Heart right ventricle (tissue), 16 donors: ENCODE measurements at regions not wholly inside any gene's neighbourhood (a gene's known extent, or its start where the extent isn't known, plus 50 kb on each side); places are given as distances from the start of the nearest gene placed in this dataset.

Source experiments
- ATAC-seq, 8 donors: fragments of 200-7000 bp; cut with Tn5 transposase; one replicate each; pipeline ENCODE4 v1.9.1; 2020; ENCODE audit warnings: mild to moderate bottlenecking in 8 of 8, moderate library complexity in 8 of 8, moderate number of reproducible peaks in 1 of 8
- DNase-seq, 2 donors: peaks; one replicate each; pipeline ENCODE4 v3.0.0-alpha.2; 2020
- H3K27ac ChIP-seq, 10 donors: fragments of 200-600 bp; sonication (generic) in 2 of 10; one replicate each; pipeline versions ENCODE4 v1.5.0 to v1.8.0; 2020 to 2022; ENCODE audit warnings: mild to moderate bottlenecking in 3 of 10
- H3K27me3 ChIP-seq, 7 donors: fragments of 200-600 bp; one replicate each; pipeline ENCODE4 v1.8.0; 2021 to 2022; ENCODE audit warnings: mild to moderate bottlenecking in 2 of 7
- H3K36me3 ChIP-seq, 9 donors: fragments of 200-600 bp; sonication (generic) in 1 of 9; one replicate each; pipeline versions ENCODE4 v1.5.0 to v1.8.0; 2020 to 2022; ENCODE audit warnings: mild to moderate bottlenecking in 2 of 9
- H3K4me1 ChIP-seq, 9 donors: fragments of 200-600 bp; sonication (generic) in 1 of 9; one replicate each; pipeline versions ENCODE4 v1.5.0 to v1.8.0; 2020 to 2022; ENCODE audit warnings: mild to moderate bottlenecking in 4 of 9
- H3K4me3 ChIP-seq, 10 donors: fragments of 200-600 bp; sonication (generic) in 2 of 10; one replicate each; pipeline versions ENCODE4 v1.5.0 to v1.8.0; 2020 to 2022; ENCODE audit warnings: mild to moderate bottlenecking in 7 of 10, moderate library complexity in 2 of 10
- H3K9me3 ChIP-seq, 11 donors: fragments of 200-600 bp in 10 of 11; sonication (generic) in 2 of 11; one replicate each; pipeline versions ENCODE4 v1.5.0 to v1.8.0; 2013 to 2022; ENCODE audit warnings: mild to moderate bottlenecking in 2 of 11, control low read depth in 1 of 11, moderate library complexity in 1 of 11
- CTCF ChIP-seq, 9 donors: fragments of 200-600 bp; sonication (generic) in 2 of 9; IDR thresholded peaks; one replicate each; pipeline versions ENCODE4 v1.5.0 to v1.8.0; 2021 to 2022; ENCODE audit warnings: antibody characterized with exemption in 9 of 9, mild to moderate bottlenecking in 5 of 9, moderate library complexity in 1 of 9
- WGBS, 2 donors: extraction: QIAGEN DNeasy Blood & Tissue Kit; methylation state at CpG; one replicate each; pipeline ENCODE4 v1.1.7; 2013; ENCODE audit warnings: inconsistent platforms in 1 of 2; 5-methylcytosine and 5-hydroxymethylcytosine counted together
- intact Hi-C, 10 donors: fragments of 100-400 bp; cut with DNase I; formaldehyde crosslinking; loops; one replicate each; pipeline versions ENCODE4 v1.11.1 to v1.14.2; 2022
- donor health status: Arrhythmogenic right ventricular cardiomyopathy.
- donor health status: ischemic (EF 13 %, LVEDD 7.1; RV severe dilation, severe dysfunction).
- donor health status: healthy with polysubstance abuse.
- donor health status: DM: no; HTN: yes; CAD: no.
- donor health status: DM: no; HTN: no; CAD: no.
- donor health status: ischemic (EF 25% LVEDD 6.9; RV normal size, moderate dysfunction).
- donor health status: ischemic (EF 25% LVEDD 5.7; RV mildly dilated, moderate dysfunction).
- donor health status: healthy.
- donor health status: DM: yes; HTN: yes; CAD: no.
- donor health status: Ischemic cardiomyopathy.
- donor health status: ischemic (EF 35%, LVEDD 5.7; RV mildly dilated, moderate dysfunction).
- donor health status: nonischemic (EF 11% LVEDD 7.7; RV severe dilation, severe dysfunction).
- donor health status: DM: yes; HTN: yes; CAD: no.
- donor health status: PGD.
- donor health status: ischemic (EF 29% LVEDD 5.4; RV normal size, mild dysfunction).
- donor health status: nonischemic (EF 23%, LVEDD 6.1; RV moderate dilation, normal function).

DNA sequence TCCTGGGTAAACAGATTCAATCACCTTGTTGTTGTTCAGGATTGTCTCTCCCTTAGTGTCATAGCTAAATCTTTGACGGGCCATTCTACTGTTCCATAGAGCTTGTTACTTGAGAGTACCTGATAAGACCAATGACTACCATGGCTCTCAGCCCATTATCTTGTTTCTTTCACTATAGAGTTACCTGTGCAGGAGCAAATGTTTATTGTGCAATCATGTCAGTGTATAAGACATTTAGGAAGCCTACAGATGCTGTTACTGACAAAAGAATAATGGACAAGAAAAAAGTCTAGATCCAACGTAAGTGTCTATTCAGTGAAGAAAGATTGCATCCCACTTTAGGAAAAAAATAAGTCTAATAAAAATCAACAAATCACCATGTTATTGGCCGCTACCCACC is 1041.7 kb upstream of the AUTS2 start:
- DNase-seq (no peak), ATAC-seq (no peak)
- 85% methylated on average over 3 of the region's 3 CpGs for WGBS, 2 donors
- Histone ChIP-seq H3K4me1 (no peaks in the 10 kb centered on the region), H3K27me3 (peaks cover 0 to 11% (median 0%) of the 10 kb centered on the region in 7 donors), H3K4me3 (no peak overlapping the region), H3K36me3 (no peaks in the 10 kb centered on the region), H3K27ac (no peak overlapping the region), H3K9me3 (peaks cover 0 to 6% (median 0%) of the 10 kb centered on the region in 11 donors)
- intact Hi-C loops, result no loop called here
- no peak for TF ChIP-seq CTCF (IDR thresholded peaks at IDR 0.05)

- WGBS, 2 donors, result 86 to 94% methylated on average over 1 of the region's 1 CpG
- H3K4me3 ChIP-seq, result no peak overlapping the region
- H3K27me3 ChIP-seq, result peaks cover 0 to 9% (median 0%) of the 10 kb centered on the region in 7 donors
- no peaks in the 10 kb centered on the region for H3K4me1 ChIP-seq
- no peak for DNase-seq
- no peak for ATAC-seq
- no peak overlapping the region for H3K27ac ChIP-seq
- H3K36me3 ChIP-seq, result no peaks in the 10 kb centered on the region
- intact Hi-C loops, result no loop called here
- no peak for TF ChIP-seq CTCF (IDR thresholded peaks at IDR 0.05)
- peaks cover 0 to 6% (median 0%) of the 10 kb centered on the region in 11 donors for H3K9me3 ChIP-seq
Measured at GRCh38 chr7:68559518-68559917, 1038.8 kb upstream of the AUTS2 start.

GRCh38 chr7:68562323-68562899 is 1035.9 kb upstream of the AUTS2 start:
- intact Hi-C loops, result loop anchor here in 1 of 10 donors (2.0 kb wide), 1 partner anchor 30 kb away; no protein-coding TSS in a partner anchor
- Histone ChIP-seq H3K27ac (no peak overlapping the region), H3K9me3 (peaks cover 0 to 25% (median 0%) of the 10 kb centered on the region in 11 donors), H3K27me3 (peaks cover 0 to 9% (median 0%) of the 10 kb centered on the region in 7 donors), H3K4me3 (no peak overlapping the region), H3K36me3 (no peaks in the 10 kb centered on the region), H3K4me1 (no peaks in the 10 kb centered on the region)
- TF ChIP-seq CTCF (IDR thresholded peaks at IDR 0.05), result no peak
- ATAC-seq (no peak), DNase-seq (no peak)
- WGBS, 2 donors, result 51 to 68% methylated on average over 6 of the region's 6 CpGs

GRCh38 chr7:68564306-68565135 is 1033.8 kb upstream of the AUTS2 start:
- Histone ChIP-seq H3K9me3 (peaks cover 0 to 21% (median 0%) of the 10 kb centered on the region in 11 donors), H3K4me3 (no peak overlapping the region), H3K27me3 (peaks cover 0 to 5% (median 0%) of the 10 kb centered on the region in 7 donors), H3K4me1 (no peaks in the 10 kb centered on the region), H3K27ac (no peak overlapping the region), H3K36me3 (no peaks in the 10 kb centered on the region)
- 72% methylated on average over 6 of the region's 6 CpGs for WGBS, 2 donors
- no peak for TF ChIP-seq CTCF (IDR thresholded peaks at IDR 0.05)
- DNase-seq (no peak), ATAC-seq (no peak)
- intact Hi-C loops, result no loop called here
